ENCODE measurements at regions not wholly inside any gene's neighbourhood (a gene's known extent, or its start where the extent isn't known, plus 50 kb on each side); places are given as distances from the start of the nearest gene placed in this dataset.

DNA sequence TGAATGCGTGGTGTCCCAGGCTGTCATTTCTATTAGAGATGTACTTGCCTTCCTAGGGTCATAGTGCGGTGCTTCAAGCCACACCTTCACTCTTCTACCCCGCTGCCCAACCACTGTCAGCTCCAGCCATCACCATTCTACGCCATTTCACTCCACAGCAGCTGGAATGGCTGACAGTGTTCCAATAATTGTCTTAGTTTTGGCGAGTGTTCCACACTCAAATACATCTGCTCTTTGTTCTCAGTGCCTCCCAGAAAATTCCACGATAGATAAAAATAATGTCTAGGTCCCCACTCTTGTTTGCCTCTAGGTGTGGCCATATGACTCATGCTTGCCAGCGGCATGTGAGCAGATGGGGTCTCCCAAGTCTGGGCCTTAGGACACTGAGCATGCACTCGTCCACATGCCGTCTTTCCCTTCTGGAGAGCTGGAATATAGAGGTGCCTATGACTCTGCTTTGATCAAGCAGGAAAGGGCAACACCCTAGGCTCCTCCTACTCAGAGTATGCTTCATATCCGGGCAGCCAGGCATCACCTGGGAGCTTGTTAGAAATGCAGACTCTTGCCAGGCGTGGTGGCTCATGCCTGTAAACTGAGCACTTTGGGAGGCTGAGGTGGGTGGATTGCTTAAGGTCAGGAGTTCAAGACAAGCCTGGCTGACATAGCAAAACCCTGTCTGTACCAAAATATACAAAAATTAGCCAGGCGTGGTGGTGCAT, 163.0 kb downstream of the BRMS1L start:
- WGBS = 80% methylated on average over 12 of the region's 12 CpGs
- H3K27ac ChIP-seq (replicated peaks in 1 of 4) = no peak overlapping the region
- H3K4me3 ChIP-seq = no peak overlapping the region
- no peaks in the 10 kb centered on the region for H3K27me3 ChIP-seq
- no peaks in the 10 kb centered on the region for H3K36me3 ChIP-seq
- peak; percentile 84 for DNase-seq (ENCODE audit: extremely low spot score)
- H3K9me3 ChIP-seq = no peaks in the 10 kb centered on the region
- TF ChIP-seq POLR2A (IDR thresholded peaks at IDR 0.05; ENCODE audit: low read depth) = no peak
- TF ChIP-seq EP300 (IDR thresholded peaks at IDR 0.05) = no peak
- no peak for TF ChIP-seq POLR2AphosphoS5 (IDR thresholded peaks at IDR 0.05)
- TF ChIP-seq, protein P1, sequence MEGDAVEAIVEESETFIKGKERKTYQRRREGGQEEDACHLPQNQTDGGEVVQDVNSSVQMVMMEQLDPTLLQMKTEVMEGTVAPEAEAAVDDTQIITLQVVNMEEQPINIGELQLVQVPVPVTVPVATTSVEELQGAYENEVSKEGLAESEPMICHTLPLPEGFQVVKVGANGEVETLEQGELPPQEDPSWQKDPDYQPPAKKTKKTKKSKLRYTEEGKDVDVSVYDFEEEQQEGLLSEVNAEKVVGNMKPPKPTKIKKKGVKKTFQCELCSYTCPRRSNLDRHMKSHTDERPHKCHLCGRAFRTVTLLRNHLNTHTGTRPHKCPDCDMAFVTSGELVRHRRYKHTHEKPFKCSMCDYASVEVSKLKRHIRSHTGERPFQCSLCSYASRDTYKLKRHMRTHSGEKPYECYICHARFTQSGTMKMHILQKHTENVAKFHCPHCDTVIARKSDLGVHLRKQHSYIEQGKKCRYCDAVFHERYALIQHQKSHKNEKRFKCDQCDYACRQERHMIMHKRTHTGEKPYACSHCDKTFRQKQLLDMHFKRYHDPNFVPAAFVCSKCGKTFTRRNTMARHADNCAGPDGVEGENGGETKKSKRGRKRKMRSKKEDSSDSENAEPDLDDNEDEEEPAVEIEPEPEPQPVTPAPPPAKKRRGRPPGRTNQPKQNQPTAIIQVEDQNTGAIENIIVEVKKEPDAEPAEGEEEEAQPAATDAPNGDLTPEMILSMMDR (IDR thresholded peaks at IDR 0.05) = no peak
- no peaks in the 10 kb centered on the region for H3K4me1 ChIP-seq
- intact Hi-C loops (cut with DNase I) = no loop called here

GRCh38 chr14:35988550-35988949, 162.4 kb downstream of the BRMS1L start:
- no peaks in the 10 kb centered on the region for H3K36me3 ChIP-seq
- DNase-seq (ENCODE audit: extremely low spot score) = no peak
- 88% methylated on average over 7 of the region's 7 CpGs for WGBS
- no peaks in the 10 kb centered on the region for H3K9me3 ChIP-seq
- intact Hi-C loops (cut with DNase I) = no loop called here
- TF ChIP-seq POLR2AphosphoS5 (IDR thresholded peaks at IDR 0.05) (no peak), POLR2A (IDR thresholded peaks at IDR 0.05; ENCODE audit: low read depth) (no peak), EP300 (IDR thresholded peaks at IDR 0.05) (no peak)
- TF ChIP-seq, protein P1 (IDR thresholded peaks at IDR 0.05) = no peak
- no peak overlapping the region for H3K4me3 ChIP-seq
- no peak overlapping the region for H3K27ac ChIP-seq (replicated peaks in 1 of 4)
- no peaks in the 10 kb centered on the region for H3K4me1 ChIP-seq
- H3K27me3 ChIP-seq = no peaks in the 10 kb centered on the region

- intact Hi-C loops (cut with DNase I) = no loop called here
- Histone ChIP-seq H3K4me1 (no peaks in the 10 kb centered on the region), H3K4me3 (no peak overlapping the region), H3K9me3 (no peaks in the 10 kb centered on the region), H3K36me3 (no peaks in the 10 kb centered on the region), H3K27ac (replicated peaks in 1 of 4) (no peak overlapping the region), H3K27me3 (no peaks in the 10 kb centered on the region)
- DNase-seq (ENCODE audit: extremely low spot score) = peak; percentile 57
- 94% methylated on average over 3 of the region's 3 CpGs for WGBS
- TF ChIP-seq EP300 (IDR thresholded peaks at IDR 0.05) (no peak), POLR2AphosphoS5 (IDR thresholded peaks at IDR 0.05) (no peak), POLR2A (IDR thresholded peaks at IDR 0.05; ENCODE audit: low read depth) (no peak)
- TF ChIP-seq, protein P1 (IDR thresholded peaks at IDR 0.05) = no peak
Observed at GRCh38 chr14:35987731-35988130, 161.6 kb downstream of the BRMS1L start.

DNA sequence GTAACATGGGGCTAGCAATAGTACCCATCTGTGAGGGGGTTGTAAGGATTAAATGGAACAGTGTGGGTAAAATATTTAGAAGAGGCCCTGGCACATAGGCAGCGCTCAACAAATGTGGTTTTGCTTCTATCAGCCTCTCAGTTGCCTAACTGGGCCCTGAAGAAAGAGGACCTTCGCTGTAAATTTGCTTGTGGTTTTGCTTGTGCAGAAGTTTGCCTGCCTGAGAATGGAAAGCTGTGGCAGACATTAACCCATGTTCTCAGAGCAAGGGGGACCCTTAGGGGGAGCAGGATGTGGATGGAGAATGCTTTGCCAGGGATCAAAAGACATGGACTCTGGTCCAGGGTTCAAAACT, 160.1 kb downstream of the BRMS1L start:
- H3K9me3 ChIP-seq = no peaks in the 10 kb centered on the region
- DNase-seq (ENCODE audit: extremely low spot score) = no peak
- no peaks in the 10 kb centered on the region for H3K36me3 ChIP-seq
- H3K4me1 ChIP-seq = no peaks in the 10 kb centered on the region
- intact Hi-C loops (cut with DNase I) = no loop called here
- H3K27ac ChIP-seq (replicated peaks in 1 of 4) = no peak overlapping the region
- WGBS = 79% methylated on average over 2 of the region's 2 CpGs
- no peak overlapping the region for H3K4me3 ChIP-seq
- H3K27me3 ChIP-seq = no peaks in the 10 kb centered on the region
- TF ChIP-seq POLR2A (IDR thresholded peaks at IDR 0.05; ENCODE audit: low read depth) (no peak), POLR2AphosphoS5 (IDR thresholded peaks at IDR 0.05) (no peak), EP300 (IDR thresholded peaks at IDR 0.05) (no peak)
- TF ChIP-seq, protein P1 (IDR thresholded peaks at IDR 0.05) = no peak
